ENCODE measurements at regions not wholly inside any gene's neighbourhood (a gene's known extent, or its start where the extent isn't known, plus 50 kb on each side); places are given as distances from the start of the nearest gene placed in this dataset.

- TF ChIP-seq CTCF (IDR thresholded peaks at IDR 0.05) (no peak), EZH2phosphoT487 (IDR thresholded peaks at IDR 0.05) (no peak), EZH2 (IDR thresholded peaks at IDR 0.05) (no peak)
These were observed 828.3 kb upstream of the PIK3C3 start for GRCh38 chr18:41126541-41127235.
